Mesendoderm (in vitro differentiated cells): ENCODE measurements at regions not wholly inside any gene's neighbourhood (a gene's known extent, or its start where the extent isn't known, plus 50 kb on each side); places are given as distances from the start of the nearest gene placed in this dataset.

Experiments used
- DNase-seq: peaks from one replicate; pipeline ENCODE4 v3.0.0; 2013
- H2AK5ac ChIP-seq: 2 replicates; pipeline ENCODE4 v1.6.1; 2013; ENCODE audit warnings: low read length, inconsistent platforms
- H2BK120ac ChIP-seq: 2 replicates; pipeline ENCODE4 v1.6.1; 2013; ENCODE audit warnings: low read depth, mild to moderate bottlenecking, low read length, moderate library complexity, mixed read lengths
- H2BK15ac ChIP-seq: replicated peaks from 2 replicates; pipeline ENCODE4 v1.6.1; 2013; ENCODE audit warnings: low read depth, mild to moderate bottlenecking, moderate library complexity
- H2BK5ac ChIP-seq: 2 replicates; pipeline ENCODE4 v1.6.1; 2013; ENCODE audit warnings: low read length, inconsistent platforms
- H3K18ac ChIP-seq: 2 replicates; pipeline ENCODE4 v1.6.1; 2013; ENCODE audit warnings: mild to moderate bottlenecking, low read length, mixed read lengths
- H3K23ac ChIP-seq: one replicate; pipeline ENCODE4 v1.6.1; 2013; ENCODE audit warnings: low read length
- H3K27ac ChIP-seq: 2 replicates; pipeline ENCODE4 v1.5.1; 2013; ENCODE audit warnings: low read depth, mild to moderate bottlenecking, inconsistent platforms, low read length, moderate library complexity
- H3K27me3 ChIP-seq: 2 replicates; pipeline ENCODE4 v1.6.1; 2013; ENCODE audit warnings: low read length, control low read depth, mild to moderate bottlenecking, inconsistent platforms; ENCODE audit not compliant: insufficient read depth, poor library complexity
- H3K36me3 ChIP-seq: 2 replicates; pipeline ENCODE4 v1.6.1; 2013; ENCODE audit warnings: low read length, inconsistent platforms; ENCODE audit not compliant: control insufficient read depth, insufficient read depth
- H3K4ac ChIP-seq: one replicate; pipeline ENCODE4 v1.6.1; 2013; ENCODE audit warnings: low read depth, mild to moderate bottlenecking, low read length, moderate library complexity
- H3K4me1 ChIP-seq: 2 replicates; pipeline ENCODE4 v1.6.1; 2013; ENCODE audit warnings: low read depth, low read length, inconsistent platforms; ENCODE audit not compliant: control insufficient read depth
- H3K4me2 ChIP-seq: 2 replicates; pipeline ENCODE4 v1.6.1; 2013; ENCODE audit warnings: low read length
- H3K4me3 ChIP-seq: 2 replicates; pipeline ENCODE4 v1.5.1; 2013; ENCODE audit warnings: mild to moderate bottlenecking, low read length
- H3K56ac ChIP-seq: one replicate; pipeline ENCODE4 v1.6.1; 2013; ENCODE audit warnings: low read length
- H3K79me1 ChIP-seq: 2 replicates; pipeline ENCODE4 v1.6.1; 2013; ENCODE audit warnings: low read length, inconsistent platforms
- H3K79me2 ChIP-seq: 2 replicates; pipeline ENCODE4 v1.6.1; 2013; ENCODE audit warnings: mild to moderate bottlenecking, low read length; ENCODE audit not compliant: control insufficient read depth, insufficient read depth
- H3K9ac ChIP-seq: 2 replicates; pipeline ENCODE4 v1.6.1; 2013; ENCODE audit warnings: low read length, inconsistent platforms
- H4K5ac ChIP-seq: one replicate; pipeline ENCODE4 v1.6.1; 2013; ENCODE audit warnings: low read length
- H4K8ac ChIP-seq: one replicate; pipeline ENCODE4 v1.6.1; 2013; ENCODE audit warnings: low read depth, mild to moderate bottlenecking, control low read depth, low read length, moderate library complexity
- whole genome bisulfite sequencing: extraction: QIAGEN DNeasy Blood & Tissue Kit; methylation state at CpG from one replicate; pipeline ENCODE4 v1.1.7; 2013; ENCODE audit warnings: low lambda C conversion rate, missing lambda C conversion rate; ENCODE audit not compliant: insufficient coverage; ENCODE audit errors: extremely low coverage; 5-methylcytosine and 5-hydroxymethylcytosine counted together

DNA sequence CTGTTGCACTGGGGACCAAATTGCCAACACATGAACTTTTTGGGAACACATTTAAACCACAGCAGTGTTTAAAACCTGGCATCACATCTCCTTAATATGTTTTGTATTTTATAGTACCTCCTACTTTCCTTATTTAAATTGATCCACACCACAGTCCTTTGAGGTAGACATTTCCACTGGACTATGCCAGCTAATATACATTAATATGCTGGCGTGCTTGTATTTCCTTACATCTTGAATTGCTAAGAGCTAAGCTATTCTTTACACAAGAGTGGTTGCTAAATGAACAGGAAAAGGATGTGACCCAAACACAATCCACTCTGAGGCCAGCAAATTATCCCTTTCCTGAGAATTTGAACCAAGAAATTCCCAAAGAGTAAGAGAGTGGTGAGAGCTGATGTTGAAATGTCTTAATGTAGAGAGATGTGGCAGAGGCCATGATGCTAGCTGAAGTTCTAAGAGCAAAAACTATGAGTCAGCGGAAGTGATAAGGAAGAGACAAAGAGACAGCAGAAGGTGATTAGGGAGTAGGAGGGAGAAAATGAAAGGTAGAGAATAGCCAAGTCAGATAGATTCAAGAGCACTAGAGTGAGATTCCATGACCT, 131.2 kb downstream of the CD47 start:
- Histone ChIP-seq H2AK5ac (no peak overlapping the region), H2BK120ac (no peak overlapping the region), H4K8ac (no peak overlapping the region), H2BK5ac (no peak overlapping the region), H4K5ac (no peak overlapping the region), H3K4ac (no peak overlapping the region), H2BK15ac (no peak overlapping the region), H3K9ac (no peak overlapping the region), H3K79me1 (no peaks in the 10 kb centered on the region), H3K36me3 (no peaks in the 10 kb centered on the region), H3K4me3 (no peak overlapping the region), H3K56ac (no peak overlapping the region), H3K79me2 (no peaks in the 10 kb centered on the region), H3K27me3 (no peaks in the 10 kb centered on the region), H3K27ac (no peak overlapping the region), H3K4me1 (no peaks in the 10 kb centered on the region), H3K18ac (no peak overlapping the region), H3K23ac (no peak overlapping the region), H3K4me2 (no peak overlapping the region)
- no CpG with 5 or more reads among the region's 2 CpGs for whole genome bisulfite sequencing
- peak; percentile 25 for DNase-seq

GRCh38 chr3:107958146-107958545, 132.7 kb downstream of the CD47 start:
- Histone ChIP-seq H3K27me3 (no peaks in the 10 kb centered on the region), H3K56ac (no peak overlapping the region), H3K4me3 (no peak overlapping the region), H3K79me2 (no peaks in the 10 kb centered on the region), H2AK5ac (no peak overlapping the region), H3K79me1 (no peaks in the 10 kb centered on the region), H3K9ac (no peak overlapping the region), H3K4ac (no peak overlapping the region), H3K18ac (no peak overlapping the region), H2BK120ac (no peak overlapping the region), H3K36me3 (no peaks in the 10 kb centered on the region), H2BK15ac (no peak overlapping the region), H3K27ac (no peak overlapping the region), H3K23ac (no peak overlapping the region), H4K5ac (no peak overlapping the region), H3K4me2 (no peak overlapping the region), H2BK5ac (no peak overlapping the region), H4K8ac (no peak overlapping the region), H3K4me1 (no peaks in the 10 kb centered on the region)
- no CpG with 5 or more reads among the region's 1 CpG for WGBS
- DNase-seq, result peak; percentile 10

DNA sequence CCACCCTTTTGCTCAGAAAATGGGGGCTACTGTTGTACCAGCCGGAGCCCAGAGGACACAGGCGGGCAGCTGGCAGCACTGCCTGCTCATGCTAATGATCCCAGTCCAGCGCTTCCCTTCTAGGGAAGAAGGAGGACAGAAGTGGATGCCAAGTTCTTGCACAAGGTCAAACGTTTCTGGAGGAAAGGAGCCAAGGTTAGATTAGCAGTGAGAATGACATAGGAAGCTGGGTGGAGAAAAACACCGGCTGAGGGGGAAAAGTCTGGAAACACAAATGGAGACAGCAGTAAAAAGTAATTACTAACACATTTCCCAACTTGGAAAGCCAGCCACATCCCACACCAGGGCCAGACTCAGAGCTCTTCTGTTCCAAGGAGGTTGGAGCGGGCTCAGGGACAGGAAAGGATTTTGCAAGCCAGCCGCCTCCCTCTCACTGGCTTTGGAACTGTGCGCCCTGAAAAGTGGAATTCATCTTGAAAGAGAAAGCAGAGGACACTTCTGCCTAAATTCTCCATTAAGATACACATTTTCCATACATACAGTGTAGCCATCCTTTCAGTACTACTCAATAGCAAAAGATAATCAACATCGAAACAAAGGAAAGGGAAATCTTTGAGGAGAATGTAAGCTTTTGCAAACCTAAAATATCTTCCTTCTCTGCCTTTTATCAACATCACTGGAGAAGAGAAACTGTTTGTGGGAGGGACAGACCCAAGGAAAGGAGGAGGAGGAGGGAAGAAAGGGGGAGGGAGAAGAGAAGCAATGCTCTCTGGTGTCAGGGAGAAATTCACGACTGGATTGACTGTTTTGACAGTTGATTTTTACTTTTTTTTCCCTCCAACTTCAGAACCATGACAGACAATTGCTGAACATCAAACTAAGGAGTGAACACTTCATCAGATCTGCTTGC, 133.6 kb downstream of the CD47 start:
- Histone ChIP-seq H3K56ac (no peak overlapping the region), H3K4ac (no peak overlapping the region), H2BK120ac (no peak overlapping the region), H3K4me2 (no peak overlapping the region), H3K27me3 (no peaks in the 10 kb centered on the region), H3K18ac (no peak overlapping the region), H2AK5ac (no peak overlapping the region), H3K79me1 (no peaks in the 10 kb centered on the region), H3K4me1 (no peaks in the 10 kb centered on the region), H3K79me2 (no peaks in the 10 kb centered on the region), H2BK15ac (no peak overlapping the region), H2BK5ac (no peak overlapping the region), H3K36me3 (no peaks in the 10 kb centered on the region), H4K8ac (no peak overlapping the region), H4K5ac (no peak overlapping the region), H3K27ac (no peak overlapping the region), H3K23ac (no peak overlapping the region), H3K4me3 (no peak overlapping the region), H3K9ac (no peak overlapping the region)
- peak; percentile 12 for DNase-seq
- no CpG with 5 or more reads among the region's 10 CpGs for WGBS

DNA sequence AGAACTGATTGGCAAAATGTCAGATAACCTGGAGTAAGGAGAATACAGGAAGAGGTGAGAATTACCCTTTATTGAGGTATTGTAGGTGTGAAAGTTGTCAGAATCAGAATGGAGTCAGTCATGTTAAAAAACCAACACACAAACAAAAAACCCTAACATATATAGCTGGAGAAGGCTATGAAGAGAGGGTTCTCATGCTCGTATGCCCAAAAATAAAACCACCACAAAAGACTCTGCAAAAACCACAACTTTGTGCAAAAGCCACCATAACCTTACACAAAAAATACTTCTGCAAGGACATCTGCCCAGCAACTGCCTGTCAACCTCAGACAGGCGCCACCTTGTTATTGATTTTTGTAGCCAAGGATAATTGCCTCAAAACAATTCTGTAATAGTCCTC, 136.0 kb downstream of the CD47 start:
- no peaks in the 10 kb centered on the region for H3K27me3 ChIP-seq
- no CpG with 5 or more reads among the region's 2 CpGs for WGBS
- no peaks in the 10 kb centered on the region for H3K36me3 ChIP-seq
- H3K4me1 ChIP-seq, result no peaks in the 10 kb centered on the region
- no peak overlapping the region for H2AK5ac ChIP-seq
- no peaks in the 10 kb centered on the region for H3K79me1 ChIP-seq
- H4K8ac ChIP-seq, result no peak overlapping the region
- no peak overlapping the region for H3K18ac ChIP-seq
- no peak overlapping the region for H2BK15ac ChIP-seq
- no peak overlapping the region for H3K4me3 ChIP-seq
- no peak overlapping the region for H2BK120ac ChIP-seq
- no peaks in the 10 kb centered on the region for H3K79me2 ChIP-seq
- H3K9ac ChIP-seq, result no peak overlapping the region
- H3K27ac ChIP-seq, result no peak overlapping the region
- no peak overlapping the region for H3K56ac ChIP-seq
- H3K4ac ChIP-seq, result no peak overlapping the region
- H2BK5ac ChIP-seq, result no peak overlapping the region
- H4K5ac ChIP-seq, result no peak overlapping the region
- no peak overlapping the region for H3K23ac ChIP-seq
- no peak for DNase-seq
- no peak overlapping the region for H3K4me2 ChIP-seq

- Histone ChIP-seq H4K5ac (no peak overlapping the region), H3K18ac (no peak overlapping the region), H4K8ac (no peak overlapping the region), H3K27me3 (no peaks in the 10 kb centered on the region), H3K4me3 (no peak overlapping the region), H3K56ac (no peak overlapping the region), H3K4me2 (no peak overlapping the region), H3K23ac (no peak overlapping the region), H2AK5ac (no peak overlapping the region), H2BK15ac (no peak overlapping the region), H3K4ac (no peak overlapping the region), H2BK5ac (no peak overlapping the region), H3K27ac (no peak overlapping the region), H3K36me3 (no peaks in the 10 kb centered on the region), H3K79me1 (no peaks in the 10 kb centered on the region), H2BK120ac (no peak overlapping the region), H3K4me1 (no peaks in the 10 kb centered on the region), H3K79me2 (no peaks in the 10 kb centered on the region), H3K9ac (no peak overlapping the region)
- no CpG with 5 or more reads among the region's 3 CpGs for WGBS
- peak; percentile 44 for DNase-seq
Measured at GRCh38 chr3:107953722-107954121, 137.1 kb downstream of the CD47 start.
